Tibial nerve (tissue), 3 donors: ENCODE measurements at regions not wholly inside any gene's neighbourhood (a gene's known extent, or its start where the extent isn't known, plus 50 kb on each side); places are given as distances from the start of the nearest gene placed in this dataset.

Experiments used
- POLR2A ChIP-seq, 2 donors: fragments of 450-650 bp; IDR thresholded peaks; one replicate each; pipeline ENCODE4 v1.6.1; 2017; ENCODE audit warnings: antibody characterized with exemption in 2 of 2, mild to moderate bottlenecking in 2 of 2, moderate library complexity in 2 of 2
- TF ChIP-seq, protein P1 (sequence below), 5 experiments: fragments of 200-600 bp in 3 of 5; fragments of 450-650 bp in 2 of 5; sonication (generic) in 3 of 5; IDR thresholded peaks; one replicate each; pipeline ENCODE4 v1.5.1; 2016 to 2019; ENCODE audit warnings: antibody characterized with exemption in 5 of 5, mild to moderate bottlenecking in 3 of 5, moderate library complexity in 2 of 5

DNA sequence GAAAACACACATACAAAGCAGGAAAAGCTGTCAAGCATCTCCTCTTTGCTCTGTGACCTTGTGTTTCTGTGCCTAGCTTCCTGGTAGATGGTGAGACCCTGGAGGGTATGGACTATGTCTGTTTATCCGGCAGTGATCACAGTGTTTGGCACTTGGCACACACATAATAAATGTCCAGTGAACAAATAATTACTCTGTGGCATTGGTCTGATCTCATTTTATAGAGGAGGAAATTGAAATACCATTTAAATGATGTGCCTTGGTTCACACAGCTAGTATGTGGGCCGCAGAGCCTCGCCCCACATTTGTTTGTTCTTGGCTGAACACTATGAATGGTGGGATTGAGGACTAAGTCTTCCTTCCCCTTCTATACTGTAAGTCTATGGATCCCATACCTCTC is 104.7 kb upstream of the SPON1 start:
- TF ChIP-seq, protein P1, sequence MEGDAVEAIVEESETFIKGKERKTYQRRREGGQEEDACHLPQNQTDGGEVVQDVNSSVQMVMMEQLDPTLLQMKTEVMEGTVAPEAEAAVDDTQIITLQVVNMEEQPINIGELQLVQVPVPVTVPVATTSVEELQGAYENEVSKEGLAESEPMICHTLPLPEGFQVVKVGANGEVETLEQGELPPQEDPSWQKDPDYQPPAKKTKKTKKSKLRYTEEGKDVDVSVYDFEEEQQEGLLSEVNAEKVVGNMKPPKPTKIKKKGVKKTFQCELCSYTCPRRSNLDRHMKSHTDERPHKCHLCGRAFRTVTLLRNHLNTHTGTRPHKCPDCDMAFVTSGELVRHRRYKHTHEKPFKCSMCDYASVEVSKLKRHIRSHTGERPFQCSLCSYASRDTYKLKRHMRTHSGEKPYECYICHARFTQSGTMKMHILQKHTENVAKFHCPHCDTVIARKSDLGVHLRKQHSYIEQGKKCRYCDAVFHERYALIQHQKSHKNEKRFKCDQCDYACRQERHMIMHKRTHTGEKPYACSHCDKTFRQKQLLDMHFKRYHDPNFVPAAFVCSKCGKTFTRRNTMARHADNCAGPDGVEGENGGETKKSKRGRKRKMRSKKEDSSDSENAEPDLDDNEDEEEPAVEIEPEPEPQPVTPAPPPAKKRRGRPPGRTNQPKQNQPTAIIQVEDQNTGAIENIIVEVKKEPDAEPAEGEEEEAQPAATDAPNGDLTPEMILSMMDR (IDR thresholded peaks at IDR 0.05): no peak
- no peak for TF ChIP-seq POLR2A (IDR thresholded peaks at IDR 0.05)
